ENCODE measurements at regions not wholly inside any gene's neighbourhood (a gene's known extent, or its start where the extent isn't known, plus 50 kb on each side); places are given as distances from the start of the nearest gene placed in this dataset.

DNA sequence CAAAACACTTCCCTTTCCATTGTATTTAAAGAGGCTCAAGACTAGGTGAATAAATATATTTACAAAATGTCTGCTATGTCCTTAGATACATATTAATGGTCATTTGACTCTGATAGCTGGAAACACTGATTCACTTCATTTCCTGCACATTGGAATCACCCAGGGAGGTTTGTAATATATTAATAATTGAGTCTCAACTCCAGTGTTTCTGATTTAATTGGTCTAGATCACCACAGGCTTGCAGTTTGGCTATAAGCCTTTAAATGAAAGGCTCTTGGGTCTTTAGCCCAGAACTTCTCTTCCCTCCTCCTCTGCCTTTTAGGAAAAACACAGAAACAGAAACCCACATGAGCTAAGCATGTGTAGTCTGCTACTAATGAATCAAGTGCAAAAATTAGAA, 378.0 kb downstream of the TBC1D4 start:
- POLR2A ChIA-PET: no interaction called here
- DNase-seq (ENCODE audit: low spot score): no peak
- no peak for ATAC-seq
- Mint-ChIP-seq H3K4me3 (no peak overlapping the region), H3K27ac (no peak overlapping the region), H3K9me3 (peaks cover 5% of the 10 kb centered on the region; the same call in 1 of the 2 replicates), H3K27me3 (ENCODE audit: low read depth) (no peaks in the 10 kb centered on the region), H3K36me3 (no peaks in the 10 kb centered on the region), H3K4me1 (no peaks in the 10 kb centered on the region)
- TF ChIP-seq ZNF317 (CRISPR knock-in tag; IDR thresholded peaks at IDR 0.05; ENCODE audit: borderline replicate concordance, low read depth): no peak
- TF ChIP-seq FOXK1 (CRISPR knock-in tag; IDR thresholded peaks at IDR 0.05): no peak
- TF ChIP-seq, protein P1, sequence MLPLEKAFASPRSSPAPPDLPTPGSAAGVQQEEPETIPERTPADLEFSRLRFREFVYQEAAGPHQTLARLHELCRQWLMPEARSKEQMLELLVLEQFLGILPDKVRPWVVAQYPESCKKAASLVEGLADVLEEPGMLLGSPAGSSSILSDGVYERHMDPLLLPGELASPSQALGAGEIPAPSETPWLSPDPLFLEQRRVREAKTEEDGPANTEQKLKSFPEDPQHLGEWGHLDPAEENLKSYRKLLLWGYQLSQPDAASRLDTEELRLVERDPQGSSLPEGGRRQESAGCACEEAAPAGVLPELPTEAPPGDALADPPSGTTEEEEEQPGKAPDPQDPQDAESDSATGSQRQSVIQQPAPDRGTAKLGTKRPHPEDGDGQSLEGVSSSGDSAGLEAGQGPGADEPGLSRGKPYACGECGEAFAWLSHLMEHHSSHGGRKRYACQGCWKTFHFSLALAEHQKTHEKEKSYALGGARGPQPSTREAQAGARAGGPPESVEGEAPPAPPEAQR (CRISPR knock-in tag; IDR thresholded peaks at IDR 0.05): no peak
- no peak for TF ChIP-seq TEAD4 (CRISPR knock-in tag; IDR thresholded peaks at IDR 0.05)
- TF ChIP-seq ELF4 (CRISPR knock-in tag; IDR thresholded peaks at IDR 0.05; ENCODE audit: low read depth): no peak
- TF ChIP-seq MXD4 (CRISPR knock-in tag; IDR thresholded peaks at IDR 0.05; ENCODE audit: borderline replicate concordance): no peak
- no peak for TF ChIP-seq GTF2I (CRISPR knock-in tag; conservative IDR thresholded peaks at IDR 0.05)
- no peak for TF ChIP-seq ZNF416 (CRISPR knock-in tag; IDR thresholded peaks at IDR 0.05)
- no peak for TF ChIP-seq ZNF138 (CRISPR knock-in tag; conservative IDR thresholded peaks at IDR 0.05)
- no peak for TF ChIP-seq ETV6 (CRISPR knock-in tag; IDR thresholded peaks at IDR 0.05)
- TF ChIP-seq, protein P2, sequence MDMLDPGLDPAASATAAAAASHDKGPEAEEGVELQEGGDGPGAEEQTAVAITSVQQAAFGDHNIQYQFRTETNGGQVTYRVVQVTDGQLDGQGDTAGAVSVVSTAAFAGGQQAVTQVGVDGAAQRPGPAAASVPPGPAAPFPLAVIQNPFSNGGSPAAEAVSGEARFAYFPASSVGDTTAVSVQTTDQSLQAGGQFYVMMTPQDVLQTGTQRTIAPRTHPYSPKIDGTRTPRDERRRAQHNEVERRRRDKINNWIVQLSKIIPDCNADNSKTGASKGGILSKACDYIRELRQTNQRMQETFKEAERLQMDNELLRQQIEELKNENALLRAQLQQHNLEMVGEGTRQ (CRISPR knock-in tag; IDR thresholded peaks at IDR 0.05): no peak
- no peak for TF ChIP-seq CBFB (CRISPR knock-in tag; IDR thresholded peaks at IDR 0.05; ENCODE audit: low read depth)
- no peak for TF ChIP-seq EMX1 (CRISPR knock-in tag; IDR thresholded peaks at IDR 0.05)
- TF ChIP-seq SP1 (CRISPR knock-in tag; conservative IDR thresholded peaks at IDR 0.05): no peak
- no peak for TF ChIP-seq PRRX2 (CRISPR knock-in tag; IDR thresholded peaks at IDR 0.05)
- no peak for TF ChIP-seq JAZF1 (CRISPR knock-in tag; IDR thresholded peaks at IDR 0.05)
- TF ChIP-seq, protein P3, sequence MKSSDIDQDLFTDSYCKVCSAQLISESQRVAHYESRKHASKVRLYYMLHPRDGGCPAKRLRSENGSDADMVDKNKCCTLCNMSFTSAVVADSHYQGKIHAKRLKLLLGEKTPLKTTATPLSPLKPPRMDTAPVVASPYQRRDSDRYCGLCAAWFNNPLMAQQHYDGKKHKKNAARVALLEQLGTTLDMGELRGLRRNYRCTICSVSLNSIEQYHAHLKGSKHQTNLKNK (CRISPR knock-in tag; IDR thresholded peaks at IDR 0.05): no peak
- no peak for TF ChIP-seq ZNF219 (CRISPR knock-in tag; IDR thresholded peaks at IDR 0.05; ENCODE audit: borderline replicate concordance)
- TF ChIP-seq, protein P4, sequence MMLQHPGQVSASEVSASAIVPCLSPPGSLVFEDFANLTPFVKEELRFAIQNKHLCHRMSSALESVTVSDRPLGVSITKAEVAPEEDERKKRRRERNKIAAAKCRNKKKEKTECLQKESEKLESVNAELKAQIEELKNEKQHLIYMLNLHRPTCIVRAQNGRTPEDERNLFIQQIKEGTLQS (CRISPR knock-in tag; conservative IDR thresholded peaks at IDR 0.05): no peak
- CTCF ChIA-PET: interaction anchor here (1.7 kb wide), 1 partner anchor 116 kb away, joined by 5 read pairs; no protein-coding TSS in a partner anchor

DNA sequence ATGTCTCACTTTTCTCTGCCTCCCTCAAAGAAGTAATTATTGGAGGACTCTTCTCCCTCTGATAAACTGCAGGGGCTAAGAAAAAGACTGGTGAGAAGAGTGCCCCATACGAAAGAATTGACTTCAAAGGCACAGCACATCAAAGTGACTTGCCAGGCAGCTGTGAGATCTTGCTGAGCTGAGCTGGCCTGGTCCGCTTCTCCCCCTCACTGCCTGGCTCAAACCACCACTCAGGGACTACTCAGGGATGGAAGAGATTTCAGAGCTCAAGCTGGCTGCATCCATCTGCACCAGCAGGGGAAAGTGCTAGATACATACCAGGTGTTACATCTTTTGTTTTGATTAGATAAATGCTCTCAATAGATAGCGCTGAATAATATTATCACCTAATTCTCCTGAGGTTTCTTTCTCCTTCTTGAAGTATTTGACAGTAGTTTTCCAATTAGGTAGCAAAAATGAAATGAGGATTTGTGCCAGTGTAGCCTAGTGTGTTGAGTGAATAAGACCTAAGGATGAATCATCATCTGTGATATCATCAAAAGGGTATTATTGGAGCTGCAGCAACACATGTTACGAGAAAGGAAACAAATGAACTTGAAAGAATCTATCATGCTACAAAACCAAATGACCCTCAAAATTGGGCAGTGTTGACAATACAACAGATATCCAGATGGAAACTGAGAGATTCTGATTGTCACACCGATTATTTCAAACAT, 379.8 kb downstream of the TBC1D4 start:
- TF ChIP-seq, protein P5, sequence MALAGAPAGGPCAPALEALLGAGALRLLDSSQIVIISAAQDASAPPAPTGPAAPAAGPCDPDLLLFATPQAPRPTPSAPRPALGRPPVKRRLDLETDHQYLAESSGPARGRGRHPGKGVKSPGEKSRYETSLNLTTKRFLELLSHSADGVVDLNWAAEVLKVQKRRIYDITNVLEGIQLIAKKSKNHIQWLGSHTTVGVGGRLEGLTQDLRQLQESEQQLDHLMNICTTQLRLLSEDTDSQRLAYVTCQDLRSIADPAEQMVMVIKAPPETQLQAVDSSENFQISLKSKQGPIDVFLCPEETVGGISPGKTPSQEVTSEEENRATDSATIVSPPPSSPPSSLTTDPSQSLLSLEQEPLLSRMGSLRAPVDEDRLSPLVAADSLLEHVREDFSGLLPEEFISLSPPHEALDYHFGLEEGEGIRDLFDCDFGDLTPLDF (CRISPR knock-in tag; IDR thresholded peaks at IDR 0.05): no peak
- TF ChIP-seq ZNF138 (CRISPR knock-in tag; conservative IDR thresholded peaks at IDR 0.05): no peak
- Mint-ChIP-seq H3K4me3 (no peak overlapping the region), H3K27ac (no peak overlapping the region), H3K27me3 (ENCODE audit: low read depth) (no peaks in the 10 kb centered on the region), H3K36me3 (no peaks in the 10 kb centered on the region), H3K9me3 (no peaks in the 10 kb centered on the region), H3K4me1 (no peaks in the 10 kb centered on the region)
- peak; percentile 75 for ATAC-seq
- DNase-seq (ENCODE audit: low spot score): peak; percentile 21
- ChIA-PET CTCF (no interaction called here), POLR2A (no interaction called here)

DNA sequence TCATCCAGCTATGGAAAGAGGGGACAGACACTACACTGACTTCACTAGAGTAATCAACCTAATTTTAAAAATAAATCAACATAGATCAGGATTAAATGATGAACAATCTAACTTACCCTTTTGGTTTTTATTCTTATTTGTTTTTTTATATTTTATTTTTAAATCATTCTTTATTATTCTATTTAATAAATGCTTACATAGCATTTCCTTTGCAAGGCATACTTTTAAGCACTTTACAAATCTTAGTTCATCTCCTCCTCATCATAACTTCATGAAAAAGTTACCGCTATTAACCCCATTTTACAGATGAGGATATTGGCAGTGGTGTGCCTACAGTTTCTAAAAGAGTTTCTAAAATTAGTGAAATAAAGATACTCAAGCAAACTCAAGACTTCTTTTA, 380.6 kb downstream of the TBC1D4 start:
- no peak for ATAC-seq
- DNase-seq (ENCODE audit: low spot score): no peak
- H3K4me3 Mint-ChIP-seq: no peak overlapping the region
- H3K4me1 Mint-ChIP-seq: no peaks in the 10 kb centered on the region
- TF ChIP-seq EMX1 (CRISPR knock-in tag; IDR thresholded peaks at IDR 0.05) (no peak), NFE2L1 (CRISPR knock-in tag; IDR thresholded peaks at IDR 0.05) (no peak), OVOL2 (CRISPR knock-in tag; IDR thresholded peaks at IDR 0.05; ENCODE audit: borderline replicate concordance) (no peak), HMGA2 (CRISPR knock-in tag; IDR thresholded peaks at IDR 0.05) (0 out of 2 replicates have a peak, but pooled peaks have one; percentile 28), NR1H2 (CRISPR knock-in tag; IDR thresholded peaks at IDR 0.05) (no peak)
- TF ChIP-seq, protein P6, sequence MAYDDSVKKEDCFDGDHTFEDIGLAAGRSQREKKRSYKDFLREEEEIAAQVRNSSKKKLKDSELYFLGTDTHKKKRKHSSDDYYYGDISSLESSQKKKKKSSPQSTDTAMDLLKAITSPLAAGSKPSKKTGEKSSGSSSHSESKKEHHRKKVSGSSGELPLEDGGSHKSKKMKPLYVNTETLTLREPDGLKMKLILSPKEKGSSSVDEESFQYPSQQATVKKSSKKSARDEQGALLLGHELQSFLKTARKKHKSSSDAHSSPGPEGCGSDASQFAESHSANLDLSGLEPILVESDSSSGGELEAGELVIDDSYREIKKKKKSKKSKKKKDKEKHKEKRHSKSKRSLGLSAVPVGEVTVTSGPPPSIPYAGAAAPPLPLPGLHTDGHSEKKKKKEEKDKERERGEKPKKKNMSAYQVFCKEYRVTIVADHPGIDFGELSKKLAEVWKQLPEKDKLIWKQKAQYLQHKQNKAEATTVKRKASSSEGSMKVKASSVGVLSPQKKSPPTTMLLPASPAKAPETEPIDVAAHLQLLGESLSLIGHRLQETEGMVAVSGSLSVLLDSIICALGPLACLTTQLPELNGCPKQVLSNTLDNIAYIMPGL (CRISPR knock-in tag; IDR thresholded peaks at IDR 0.05): no peak
- ChIA-PET POLR2A (no interaction called here), CTCF (no interaction called here)
- H3K36me3 Mint-ChIP-seq: no peaks in the 10 kb centered on the region
- H3K9me3 Mint-ChIP-seq: no peaks in the 10 kb centered on the region
- H3K27me3 Mint-ChIP-seq (ENCODE audit: low read depth): no peaks in the 10 kb centered on the region
- no peak overlapping the region for H3K27ac Mint-ChIP-seq

All from WTC11 (cell line).